Neural progenitor cell (in vitro differentiated cells): ENCODE measurements at regions not wholly inside any gene's neighbourhood (a gene's known extent, or its start where the extent isn't known, plus 50 kb on each side); places are given as distances from the start of the nearest gene placed in this dataset.

Experiments used
- CTCF ChIP-seq: fragments of 200-600 bp; sonication (generic); IDR thresholded peaks from 2 replicates; pipeline ENCODE4 v1.5.1; 2017; ENCODE audit warnings: antibody characterized with exemption, mild to moderate bottlenecking
- EZH2 ChIP-seq: fragments of 200-600 bp; sonication (generic); IDR thresholded peaks from 2 replicates; pipeline ENCODE4 v1.6.1; 2017; ENCODE audit warnings: antibody characterized with exemption, mild to moderate bottlenecking, moderate library complexity
- EZH2phosphoT487 ChIP-seq: fragments of 200-600 bp; sonication (generic); IDR thresholded peaks from 2 replicates; pipeline ENCODE4 v1.6.1; 2017; ENCODE audit warnings: antibody characterized with exemption

- no peak for TF ChIP-seq CTCF
- no peak for TF ChIP-seq EZH2
- no peak for TF ChIP-seq EZH2phosphoT487
Observed at GRCh38 chr1:14421295-14421976, 177.0 kb upstream of the KAZN start.
